ENCODE measurements at regions not wholly inside any gene's neighbourhood (a gene's known extent, or its start where the extent isn't known, plus 50 kb on each side); places are given as distances from the start of the nearest gene placed in this dataset.
"Not testable (repeated sequence)": the region's sequence is repeated elsewhere in the genome, so short reads cannot be mapped to it uniquely, and the experiment has no call there.

DNA sequence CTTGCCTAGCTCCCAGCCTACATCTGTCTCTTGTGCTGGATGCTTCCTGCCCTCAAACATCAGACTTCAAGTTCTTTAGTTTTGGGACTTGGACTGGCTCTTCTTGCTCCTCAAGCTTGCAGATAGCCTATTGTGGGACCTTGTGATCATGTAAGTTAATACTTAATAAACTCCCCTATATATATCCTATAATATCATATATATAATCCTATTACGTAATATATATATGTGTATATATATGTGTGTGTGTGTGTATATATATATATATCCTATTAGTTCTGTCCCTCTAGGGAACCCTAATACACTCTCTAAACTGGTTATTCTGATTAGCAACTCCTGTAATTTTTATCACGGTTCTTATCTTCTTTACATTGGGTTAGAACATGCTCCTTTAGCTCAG lies 274.9 kb upstream of the USP25 start:
- not testable (repeated sequence) for H2BK5ac ChIP-seq (ENCODE audit: insufficient read length, low read length); H3K79me1 ChIP-seq (ENCODE audit: insufficient read depth, low read depth, low read length, poor library complexity, severe bottlenecking); H3K27ac Mint-ChIP-seq; H3K79me2 ChIP-seq (ENCODE audit: insufficient read depth, low read length); H3K9me3 ChIP-seq (ENCODE audit: control insufficient read depth, low read depth, low read length); H3K14ac ChIP-seq (ENCODE audit: insufficient read depth, low read length); H3K4me1 ChIP-seq (ENCODE audit: insufficient read depth, low read length); H3T11ph ChIP-seq (ENCODE audit: low read length); H3K36me3 Mint-ChIP-seq (ENCODE audit: insufficient read depth in 1 of 3, low read depth in 3 of 3); H3K27me3 ChIP-seq (ENCODE audit: insufficient read depth, low read length); H3K23ac ChIP-seq (ENCODE audit: insufficient read length, low read depth, low read length); H3K4me3 Mint-ChIP-seq; H4K5ac ChIP-seq (ENCODE audit: insufficient read length, low read depth, low read length); H3K23me2 ChIP-seq (ENCODE audit: insufficient read length, low read depth, low read length, poor library complexity, severe bottlenecking); H2BK20ac ChIP-seq (ENCODE audit: low read depth, low read length, poor library complexity, severe bottlenecking); H3K56ac ChIP-seq (ENCODE audit: insufficient read length, low read depth, low read length); H3K4me1 Mint-ChIP-seq; H4K8ac ChIP-seq (replicated peaks; ENCODE audit: insufficient read length, low read depth, low read length); H2AK5ac ChIP-seq (ENCODE audit: insufficient read length, low read length); H3K4ac ChIP-seq (ENCODE audit: low read depth, low read length); H4K91ac ChIP-seq (ENCODE audit: insufficient read length, low read depth, low read length); H2BK15ac ChIP-seq (ENCODE audit: low read depth, low read length); H3K9ac ChIP-seq (ENCODE audit: extremely low read depth, insufficient read length, low read length); DNase-seq; H2BK120ac ChIP-seq (ENCODE audit: low read depth, low read length, poor library complexity, severe bottlenecking); H3K4me2 ChIP-seq (ENCODE audit: insufficient read depth, insufficient read length, low read length); H2AFZ ChIP-seq (ENCODE audit: low read length); H4K20me1 ChIP-seq (ENCODE audit: control insufficient read depth, insufficient read depth, insufficient read length); H2BK12ac ChIP-seq (ENCODE audit: insufficient read length, low read depth, low read length); H3K18ac ChIP-seq (ENCODE audit: insufficient read length, low read depth, low read length); H3K27me3 Mint-ChIP-seq (ENCODE audit: low read depth); H3K27ac ChIP-seq (ENCODE audit: insufficient read length, low read depth, low read length)
- H3K9me3 Mint-ChIP-seq = peaks cover 0 to 13% of the 10 kb centered on the region in 2 experiments; a peak in 4 of 5 replicates
- WGBS (ENCODE audit: extremely low coverage, insufficient read length, low lambda C conversion rate) = no CpG with 5 or more reads among the region's 2 CpGs
